LNCaP clone FGC (cell line): ENCODE measurements at regions not wholly inside any gene's neighbourhood (a gene's known extent, or its start where the extent isn't known, plus 50 kb on each side); places are given as distances from the start of the nearest gene placed in this dataset.

ENCODE experiments used
- DNase-seq: peaks from one replicate; pipeline ENCODE4 v3.0.0-alpha.2; 2011; ENCODE audit warnings: low read depth
- H3K4me3 ChIP-seq: 2 replicates; pipeline ENCODE4 v1.5.1; 2011; ENCODE audit warnings: mild to moderate bottlenecking, low read depth, low read length, control low read depth
- CTCF ChIP-seq: IDR thresholded peaks from 2 replicates; pipeline ENCODE4 v1.5.1; 2012; ENCODE audit warnings: mild to moderate bottlenecking; ENCODE audit not compliant: control insufficient read depth, insufficient read depth; ENCODE audit errors: extremely low read depth

GRCh38 chr10:113390896-113391295, 162.0 kb upstream of the HABP2 start:
- no peak for TF ChIP-seq CTCF
- H3K4me3 ChIP-seq, result no peak overlapping the region
- no peak for DNase-seq

GRCh38 chr10:113397047-113397446, 155.8 kb upstream of the HABP2 start:
- no peak for TF ChIP-seq CTCF
- DNase-seq, result no peak
- H3K4me3 ChIP-seq, result no peak overlapping the region

GRCh38 chr10:113399065-113399464, 153.8 kb upstream of the HABP2 start:
- H3K4me3 ChIP-seq, result no peak overlapping the region
- no peak for DNase-seq
- no peak for TF ChIP-seq CTCF

GRCh38 chr10:113402602-113403001, 150.3 kb upstream of the HABP2 start:
- H3K4me3 ChIP-seq, result no peak overlapping the region
- no peak for DNase-seq
- no peak for TF ChIP-seq CTCF

- no peak for DNase-seq
- H3K4me3 ChIP-seq, result no peak overlapping the region
- TF ChIP-seq CTCF, result no peak
Observed at GRCh38 chr10:113407218-113407617, 145.6 kb upstream of the HABP2 start.

GRCh38 chr10:113409175-113409574, 143.7 kb upstream of the HABP2 start:
- DNase-seq, result no peak
- no peak for TF ChIP-seq CTCF
- H3K4me3 ChIP-seq, result no peak overlapping the region

- no peak for DNase-seq
- no peak for TF ChIP-seq CTCF
- no peak overlapping the region for H3K4me3 ChIP-seq
Observed at GRCh38 chr10:113410618-113411017, 142.2 kb upstream of the HABP2 start.
